ENCODE measurements at regions not wholly inside any gene's neighbourhood (a gene's known extent, or its start where the extent isn't known, plus 50 kb on each side); places are given as distances from the start of the nearest gene placed in this dataset.

- Mint-ChIP-seq H3K4me1 (ENCODE audit: low read depth, unreplicated experiment) (no peaks in the 10 kb centered on the region), H3K9me3 (ENCODE audit: low read depth, unreplicated experiment) (no peaks in the 10 kb centered on the region), H3K36me3 (ENCODE audit: insufficient read depth, unreplicated experiment) (no peaks in the 10 kb centered on the region), H3K27ac (ENCODE audit: unreplicated experiment) (no peak overlapping the region), H3K27me3 (ENCODE audit: unreplicated experiment) (no peaks in the 10 kb centered on the region), H3K4me3 (ENCODE audit: low read depth, unreplicated experiment) (no peak overlapping the region)
- no peak for DNase-seq
- CTCF ChIA-PET = no interaction called here
- intact Hi-C loops (cut with micrococcal nuclease; ENCODE audit: unreplicated experiment) = no loop called here
- BruUV-seq (replicated peaks) = no TSS peak
- TF ChIP-seq CTCF (IDR thresholded peaks at IDR 0.05; ENCODE audit: unreplicated experiment) = no peak
Measured at GRCh38 chrX:55149242-55149641, 60.4 kb downstream of the PAGE2 start.

GRCh38 chrX:55151199-55151598 is 62.4 kb downstream of the PAGE2 start:
- no peaks in the 10 kb centered on the region for H3K9me3 Mint-ChIP-seq (ENCODE audit: low read depth, unreplicated experiment)
- no peak overlapping the region for H3K4me3 Mint-ChIP-seq (ENCODE audit: low read depth, unreplicated experiment)
- intact Hi-C loops (cut with micrococcal nuclease; ENCODE audit: unreplicated experiment) = no loop called here
- no peaks in the 10 kb centered on the region for H3K27me3 Mint-ChIP-seq (ENCODE audit: unreplicated experiment)
- no peak overlapping the region for H3K27ac Mint-ChIP-seq (ENCODE audit: unreplicated experiment)
- BruUV-seq (replicated peaks) = no TSS peak
- H3K36me3 Mint-ChIP-seq (ENCODE audit: insufficient read depth, unreplicated experiment) = no peaks in the 10 kb centered on the region
- CTCF ChIA-PET = no interaction called here
- no peak for TF ChIP-seq CTCF (IDR thresholded peaks at IDR 0.05; ENCODE audit: unreplicated experiment)
- DNase-seq = no peak
- H3K4me1 Mint-ChIP-seq (ENCODE audit: low read depth, unreplicated experiment) = no peaks in the 10 kb centered on the region

GRCh38 chrX:55159551-55159950 is 60.6 kb upstream of the PAGE5 start:
- Mint-ChIP-seq H3K4me1 (ENCODE audit: low read depth, unreplicated experiment) (peaks cover 13% of the 10 kb centered on the region), H3K27ac (ENCODE audit: unreplicated experiment) (peak overlapping the region; percentile 27), H3K36me3 (ENCODE audit: insufficient read depth, unreplicated experiment) (peaks cover 19% of the 10 kb centered on the region), H3K27me3 (ENCODE audit: unreplicated experiment) (no peaks in the 10 kb centered on the region), H3K4me3 (ENCODE audit: low read depth, unreplicated experiment) (no peak overlapping the region), H3K9me3 (ENCODE audit: low read depth, unreplicated experiment) (no peaks in the 10 kb centered on the region)
- CTCF ChIA-PET = no interaction called here
- intact Hi-C loops (cut with micrococcal nuclease; ENCODE audit: unreplicated experiment) = no loop called here
- no peak for DNase-seq
- TF ChIP-seq CTCF (IDR thresholded peaks at IDR 0.05; ENCODE audit: unreplicated experiment) = no peak
- no TSS peak for BruUV-seq (replicated peaks)

- intact Hi-C loops (cut with micrococcal nuclease; ENCODE audit: unreplicated experiment) = loop anchor here (2.0 to 10.0 kb wide), 2 partner anchors 26 to 54 kb away; no protein-coding TSS in a partner anchor
- Mint-ChIP-seq H3K36me3 (ENCODE audit: insufficient read depth, unreplicated experiment) (peaks cover 19% of the 10 kb centered on the region), H3K4me1 (ENCODE audit: low read depth, unreplicated experiment) (peaks cover 13% of the 10 kb centered on the region), H3K4me3 (ENCODE audit: low read depth, unreplicated experiment) (peak overlapping the region; percentile 96), H3K27ac (ENCODE audit: unreplicated experiment) (peak overlapping the region; percentile 97), H3K27me3 (ENCODE audit: unreplicated experiment) (peaks cover 9% of the 10 kb centered on the region), H3K9me3 (ENCODE audit: low read depth, unreplicated experiment) (no peaks in the 10 kb centered on the region)
- no peak for TF ChIP-seq CTCF (IDR thresholded peaks at IDR 0.05; ENCODE audit: unreplicated experiment)
- CTCF ChIA-PET = interaction anchor here (0.6 to 1.3 kb wide), 4 partner anchors 26 to 1067 kb away, joined by 3 to 8 read pairs (median 4); no protein-coding TSS in a partner anchor
- BruUV-seq (replicated peaks) = TSS peak; percentile 56
- peak; percentile 90 for DNase-seq
Measured at GRCh38 chrX:55160685-55161552, 59.2 kb upstream of the PAGE5 start.
